GM12878 (cell line): ENCODE measurements at regions not wholly inside any gene's neighbourhood (a gene's known extent, or its start where the extent isn't known, plus 50 kb on each side); places are given as distances from the start of the nearest gene placed in this dataset.

ENCODE experiments used
- ATAC-seq: fragments of 200-7000 bp; cut with Tn5 transposase; 3 replicates; pipeline ENCODE4 v1.9.1; 2020; ENCODE audit warnings: mild to moderate bottlenecking, moderate library complexity
- BruUV-seq: library from RNA; stranded (reverse); fragments of 400-500 nt; replicated peaks from 2 replicates; lab custom pipeline; 2021; lab: Mats Ljungman, UMichigan
- CTCF ChIA-PET: fragments of 300-600 bp; sonication (Branson Sonifier 250); formaldehyde crosslinking; extraction: SDS; loops from one replicate; lab custom pipeline; 2021; ENCODE audit warnings: inconsistent platforms; lab: Yijun Ruan, JAX
- POLR2A ChIA-PET: fragments of 350-600 bp; formaldehyde crosslinking; extraction: SDS; loops from one replicate; lab custom pipeline; 2021; ENCODE audit warnings: inconsistent platforms; lab: Charles Lee
- RAD21 ChIA-PET: fragments of 300-600 bp; sonication (Branson Sonifier 250); formaldehyde crosslinking; loops from one replicate; lab custom pipeline; 2023; ENCODE audit warnings: antibody characterized with exemption; ENCODE audit not compliant: unreplicated experiment; lab: Charles Lee
- SMC1A ChIA-PET: fragments of 300-600 bp; sonication (Branson Sonifier 250); formaldehyde crosslinking; loops from one replicate; lab custom pipeline; 2023; ENCODE audit not compliant: unreplicated experiment, uncharacterized antibody; lab: Charles Lee
- DNase-seq: peaks from one replicate; pipeline ENCODE4 v3.0.0-alpha.2; 2011; ENCODE audit warnings: low read depth, low spot score
- FAIRE-seq: peaks from 3 replicates; lab custom pipeline; 2011; peaks lifted over from hg19 to GRCh38; lab: Jason Lieb, UNC
- H2AFZ ChIP-seq: 2 replicates; pipeline ENCODE4 v1.6.0; 2011; ENCODE audit warnings: low read depth, low read length, control low read depth; ENCODE audit not compliant: control insufficient read depth
- H3K27ac ChIP-seq: 2 replicates; pipeline ENCODE4 v1.5.1; 2011; ENCODE audit warnings: control low read depth; ENCODE audit not compliant: control insufficient read depth, insufficient read depth
- H3K27me3 ChIP-seq, 2 experiments: replicated peaks in 1 of 2; 2 replicates each; pipeline versions ENCODE4 v1.6.0 to v1.6.1; 2011; ENCODE audit warnings: low read length in 1 of 2; ENCODE audit not compliant: control insufficient read depth in 2 of 2, insufficient read depth in 2 of 2
- H3K36me3 ChIP-seq, 2 experiments: 2 replicates each; pipeline ENCODE4 v1.5.1; 2011; ENCODE audit warnings: low read length in 1 of 2; ENCODE audit not compliant: control insufficient read depth in 2 of 2, insufficient read depth in 2 of 2
- H3K4me1 ChIP-seq: 2 replicates; pipeline ENCODE4 v1.6.1; 2011; ENCODE audit warnings: mild to moderate bottlenecking, low read length, moderate library complexity, mixed read lengths; ENCODE audit not compliant: control insufficient read depth, insufficient read depth
- H3K4me2 ChIP-seq: 2 replicates; pipeline ENCODE4 v1.6.0; 2011; ENCODE audit warnings: control low read depth; ENCODE audit not compliant: control insufficient read depth, insufficient read depth
- H3K4me3 ChIP-seq: fragments of 200-600 bp; sonication (generic); 2 replicates; pipeline ENCODE4 v1.5.1; 2016
- H3K79me2 ChIP-seq: 2 replicates; pipeline ENCODE4 v1.6.0; 2011; ENCODE audit warnings: low read length; ENCODE audit not compliant: control insufficient read depth, insufficient read depth
- H3K9ac ChIP-seq: 2 replicates; pipeline ENCODE4 v1.8.0; 2011; ENCODE audit warnings: low read length, control low read depth, mixed read lengths; ENCODE audit not compliant: control insufficient read depth, insufficient read depth
- H3K9me3 ChIP-seq: replicated peaks from 3 replicates; pipeline ENCODE4 v1.5.1; 2011; ENCODE audit warnings: mild to moderate bottlenecking, low read length; ENCODE audit not compliant: control insufficient read depth, insufficient read depth
- H4K20me1 ChIP-seq: 2 replicates; pipeline ENCODE4 v1.6.0; 2011; ENCODE audit not compliant: control insufficient read depth, insufficient read depth
- ASH2L ChIP-seq: fragments of 300-600, 200-600 bp; sonication (generic); IDR thresholded peaks from 2 replicates; pipeline ENCODE4 v1.6.1; 2017; ENCODE audit warnings: low read depth, mild to moderate bottlenecking, borderline replicate concordance
- BHLHE40 ChIP-seq, 2 experiments: fragments of 450-650 bp in 1 of 2; IDR thresholded peaks; 2 replicates each; pipeline ENCODE4 v1.6.1; 2011 to 2017; ENCODE audit warnings: low read depth in 2 of 2, borderline replicate concordance in 1 of 2, improper control_type of control experiment in 1 of 2, low read length in 1 of 2, mild to moderate bottlenecking in 1 of 2
- BMI1 ChIP-seq: fragments of 450-650 bp; IDR thresholded peaks from 2 replicates; pipeline ENCODE4 v1.6.1; 2016; ENCODE audit warnings: mild to moderate bottlenecking, moderate library complexity, borderline replicate concordance
- CBX3 ChIP-seq: fragments of 200-600 bp; sonication (generic); IDR thresholded peaks from 2 replicates; pipeline ENCODE4 v1.6.1; 2016; ENCODE audit warnings: low read depth, borderline replicate concordance
- CHD2 ChIP-seq: IDR thresholded peaks from 2 replicates; pipeline ENCODE4 v1.6.1; 2011; ENCODE audit warnings: low read depth, low read length, improper control_type of control experiment, borderline replicate concordance
- CREB1 ChIP-seq: IDR thresholded peaks from 2 replicates; pipeline ENCODE4 v1.6.1; 2012; ENCODE audit warnings: low read depth, mild to moderate bottlenecking, inconsistent platforms
- EGR1 ChIP-seq, 2 experiments: IDR thresholded peaks; 1 replicate in 1 of 2; 2 replicates in 1 of 2; pipeline ENCODE4 v1.6.1; 2011 to 2012; ENCODE audit warnings: low read depth in 2 of 2, low read length in 2 of 2, borderline replicate concordance in 1 of 2, mild to moderate bottlenecking in 1 of 2, moderate library complexity in 1 of 2
- HDAC2 ChIP-seq: fragments of 200-600 bp; sonication (generic); IDR thresholded peaks from 2 replicates; pipeline ENCODE4 v1.6.1; 2017
- IKZF2 ChIP-seq, 2 experiments: fragments of 450-650 bp; IDR thresholded peaks; 2 replicates each; pipeline ENCODE4 v1.6.1; 2017; ENCODE audit warnings: mild to moderate bottlenecking in 2 of 2, moderate library complexity in 2 of 2
- PAX5 ChIP-seq: IDR thresholded peaks from 2 replicates; pipeline ENCODE4 v1.6.1; 2011; ENCODE audit warnings: low read depth, low read length, borderline replicate concordance
- RAD21 ChIP-seq: IDR thresholded peaks from 2 replicates; pipeline ENCODE4 v1.6.1; 2011; ENCODE audit warnings: mild to moderate bottlenecking, low read depth, low read length, moderate library complexity; ENCODE audit not compliant: insufficient read depth
- RB1 ChIP-seq: fragments of 450-650 bp; formaldehyde crosslinking; IDR thresholded peaks from 2 replicates; pipeline ENCODE4 v1.6.1; 2017; ENCODE audit warnings: mild to moderate bottlenecking, borderline replicate concordance
- RCOR1 ChIP-seq: conservative IDR thresholded peaks from 2 replicates; pipeline ENCODE4 v1.6.1; 2012; ENCODE audit warnings: low read depth, low read length, improper control_type of control experiment
- RFX5 ChIP-seq: IDR thresholded peaks from 2 replicates; pipeline ENCODE4 v1.6.1; 2011; ENCODE audit warnings: low read depth, low read length, improper control_type of control experiment
- SUPT20H ChIP-seq: IDR thresholded peaks from 2 replicates; pipeline ENCODE4 v1.6.1; 2011; ENCODE audit warnings: low read depth, mild to moderate bottlenecking, low read length, moderate library complexity, borderline replicate concordance; ENCODE audit not compliant: control insufficient read depth
- WRNIP1 ChIP-seq: IDR thresholded peaks from 2 replicates; pipeline ENCODE4 v1.6.1; 2011; ENCODE audit warnings: low read depth, low read length, improper control_type of control experiment, borderline replicate concordance
- ZBTB40 ChIP-seq: fragments of 450-650 bp; IDR thresholded peaks from 2 replicates; pipeline ENCODE4 v1.6.1; 2016; ENCODE audit warnings: mild to moderate bottlenecking, moderate library complexity, borderline replicate concordance
- ZNF217 ChIP-seq: fragments of 450-650 bp; IDR thresholded peaks from 2 replicates; pipeline ENCODE4 v1.6.1; 2017; ENCODE audit warnings: antibody characterized with exemption, mild to moderate bottlenecking
- WGBS: methylation state at CpG from one replicate; pipeline ENCODE4 v1.1.6; 2016; ENCODE audit warnings: low lambda C conversion rate; ENCODE audit not compliant: insufficient replicate concordance, insufficient coverage; ENCODE audit errors: missing lambda C conversion rate; 5-methylcytosine and 5-hydroxymethylcytosine counted together
- in situ Hi-C: fragments of 300-500 bp; cut with MboI; formaldehyde crosslinking; loops from 9 replicates; pipeline ENCODE4 v1.14.3; 2018; ENCODE audit warnings: mixed read lengths
- intact Hi-C: fragments of 100-400 bp; cut with micrococcal nuclease; formaldehyde crosslinking; loops from one replicate; pipeline ENCODE4 v1.14.2; 2022; ENCODE audit not compliant: unreplicated experiment

GRCh38 chr11:70880416-70880815, 372.0 kb downstream of the SHANK2 start:
- in situ Hi-C loops: no loop called here
- RAD21 ChIA-PET: no interaction called here

More at GRCh38 chr11:70880416-70880815, 372.0 kb downstream of the SHANK2 start:
- FAIRE-seq: no peak
- H3K79me2 ChIP-seq: no peaks in the 10 kb centered on the region
- no peak overlapping the region for H3K4me2 ChIP-seq
- TF ChIP-seq CHD2 (no peak), BHLHE40 (IDR thresholded peaks at IDR 0.05; ENCODE audit: borderline replicate concordance in 1 of 2, low read depth in 2 of 2, low read length in 1 of 2) (no peak), SUPT20H (no peak), RCOR1 (no peak), PAX5 (no peak), ZNF217 (no peak), RFX5 (no peak), IKZF2 (IDR thresholded peaks at IDR 0.05) (no peak), ZBTB40 (no peak), RB1 (no peak), HDAC2 (no peak), WRNIP1 (no peak), ASH2L (no peak), CREB1 (no peak), EGR1 (IDR thresholded peaks at IDR 0.05; ENCODE audit: borderline replicate concordance in 1 of 2, low read depth in 2 of 2, low read length in 2 of 2) (no peak), CBX3 (no peak), RAD21 (no peak), BMI1 (no peak)
- no peak overlapping the region for H3K4me3 ChIP-seq
- H3K9me3 ChIP-seq: no peaks in the 10 kb centered on the region
- H3K27ac ChIP-seq: no peak overlapping the region
- H2AFZ ChIP-seq: no peak overlapping the region
- CTCF ChIA-PET: no interaction called here
- no peaks in the 10 kb centered on the region for H3K36me3 ChIP-seq
- ATAC-seq: no peak
- H4K20me1 ChIP-seq: no peaks in the 10 kb centered on the region
- no peak overlapping the region for H3K9ac ChIP-seq
- intact Hi-C loops: no loop called here
- no peaks in the 10 kb centered on the region for H3K4me1 ChIP-seq
- DNase-seq: no peak
- H3K27me3 ChIP-seq: no peaks in the 10 kb centered on the region; a peak in 1 of 4 replicates
- BruUV-seq: no TSS peak
- POLR2A ChIA-PET: no interaction called here
- SMC1A ChIA-PET: no interaction called here
- 20% methylated on average over 5 of the region's 5 CpGs for WGBS
